GM18861 (cell line): ENCODE measurements at regions not wholly inside any gene's neighbourhood (a gene's known extent, or its start where the extent isn't known, plus 50 kb on each side); places are given as distances from the start of the nearest gene placed in this dataset.
"Not testable (repeated sequence)": the region's sequence is repeated elsewhere in the genome, so short reads cannot be mapped to it uniquely, and the experiment has no call there.

ENCODE experiments used
- ATAC-seq: cut with Tn5 transposase; IDR thresholded peaks from one replicate; pipeline ENCODE4 v1.9.1; 2021; ENCODE audit not compliant: unreplicated experiment

DNA sequence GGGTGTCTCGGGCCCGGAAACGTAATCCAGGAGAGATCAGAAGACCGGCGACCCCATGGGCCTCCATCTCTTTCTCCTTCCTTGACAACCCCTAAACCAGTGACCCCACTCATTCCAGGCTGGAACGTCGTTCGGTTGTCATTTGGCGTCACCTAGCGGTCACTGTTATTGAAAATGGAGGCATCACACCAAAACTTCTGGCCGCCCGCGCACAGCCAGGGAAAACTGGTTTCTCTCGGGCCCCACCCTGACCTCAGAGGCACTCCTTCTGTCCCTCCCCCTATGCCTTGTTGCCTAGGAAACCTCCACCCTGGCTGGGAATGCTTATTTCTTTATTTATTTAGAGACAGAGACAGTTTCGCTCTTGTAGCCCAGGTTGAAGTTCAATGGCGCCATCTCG, 2327.3 kb upstream of the TPTE start:
- ATAC-seq, result peak; percentile 50

DNA sequence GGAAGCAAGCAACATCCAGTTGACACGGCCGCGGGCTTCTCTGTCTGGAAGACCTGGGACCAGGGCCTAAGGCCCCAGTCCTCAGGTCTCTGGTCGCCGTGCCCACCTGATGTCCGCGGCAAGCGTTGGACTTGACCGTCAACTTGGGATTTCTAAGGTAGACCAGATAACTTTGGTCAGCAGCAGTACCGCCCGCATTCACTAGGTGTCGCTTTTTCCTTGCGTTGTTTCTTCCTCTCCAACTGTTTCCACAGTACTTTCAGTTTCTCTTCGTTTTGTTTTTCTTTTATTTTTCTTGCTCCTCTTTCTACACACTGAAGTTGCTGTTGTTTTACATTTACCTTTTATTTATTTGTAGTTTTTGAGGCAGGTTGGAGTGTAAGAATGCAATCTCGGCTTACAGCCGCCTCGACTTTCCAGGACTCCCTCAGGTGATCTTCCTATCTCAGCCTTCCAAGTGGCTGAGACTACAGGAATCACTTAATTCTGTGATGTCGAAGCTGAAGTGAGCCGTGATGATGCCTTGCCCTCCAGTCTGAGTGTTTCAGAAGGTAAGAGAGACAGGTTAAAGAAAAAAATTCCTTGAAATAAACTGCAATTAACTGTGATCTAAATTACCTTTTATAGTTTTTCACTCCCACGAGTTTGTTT, 2323.9 kb upstream of the TPTE start:
- peak; percentile 59 for ATAC-seq

DNA sequence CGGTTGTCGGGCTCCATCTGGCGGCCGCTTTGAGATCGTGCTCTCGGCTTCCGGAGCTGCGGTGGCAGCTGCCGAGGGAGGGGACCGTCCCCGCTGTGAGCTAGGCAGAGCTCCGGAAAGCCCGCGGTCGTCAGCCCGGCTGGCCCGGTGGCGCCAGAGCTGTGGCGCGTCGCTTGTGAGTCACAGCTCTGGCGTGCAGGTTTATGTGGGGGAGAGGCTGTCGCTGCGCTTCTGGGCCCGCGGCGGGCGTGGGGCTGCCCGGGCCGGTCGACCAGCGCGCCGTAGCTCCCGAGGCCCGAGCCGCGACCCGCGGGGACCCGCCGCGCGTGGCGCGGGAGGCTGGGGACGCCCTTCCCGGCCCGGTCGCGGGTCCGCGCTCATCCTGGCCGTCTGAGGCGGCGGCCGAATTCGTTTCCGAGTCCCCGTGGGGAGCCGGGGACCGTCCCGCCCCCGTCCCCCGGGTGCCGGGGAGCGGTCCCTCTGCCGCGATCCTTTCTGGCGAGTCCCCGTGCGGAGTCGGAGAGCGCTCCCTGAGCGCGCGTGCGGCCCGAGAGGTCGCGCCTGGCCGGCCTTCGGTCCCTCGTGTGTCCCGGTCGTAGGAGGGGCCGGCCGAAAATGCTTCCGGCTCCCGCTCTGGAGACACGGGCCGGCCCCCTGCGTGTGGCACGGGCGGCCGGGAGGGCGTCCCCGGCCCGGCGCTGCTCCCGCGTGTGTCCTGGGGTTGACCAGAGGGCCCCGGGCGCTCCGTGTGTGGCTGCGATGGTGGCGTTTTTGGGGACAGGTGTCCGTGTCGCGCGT, 2316.1 kb upstream of the TPTE start:
- ATAC-seq, result not testable (repeated sequence)

DNA sequence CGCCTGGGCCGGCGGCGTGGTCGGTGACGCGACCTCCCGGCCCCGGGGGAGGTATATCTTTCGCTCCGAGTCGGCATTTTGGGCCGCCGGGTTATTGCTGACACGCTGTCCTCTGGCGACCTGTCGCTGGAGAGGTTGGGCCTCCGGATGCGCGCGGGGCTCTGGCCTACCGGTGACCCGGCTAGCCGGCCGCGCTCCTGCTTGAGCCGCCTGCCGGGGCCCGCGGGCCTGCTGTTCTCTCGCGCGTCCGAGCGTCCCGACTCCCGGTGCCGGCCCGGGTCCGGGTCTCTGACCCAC, 2315.5 kb upstream of the TPTE start:
- ATAC-seq, result not testable (repeated sequence)

DNA sequence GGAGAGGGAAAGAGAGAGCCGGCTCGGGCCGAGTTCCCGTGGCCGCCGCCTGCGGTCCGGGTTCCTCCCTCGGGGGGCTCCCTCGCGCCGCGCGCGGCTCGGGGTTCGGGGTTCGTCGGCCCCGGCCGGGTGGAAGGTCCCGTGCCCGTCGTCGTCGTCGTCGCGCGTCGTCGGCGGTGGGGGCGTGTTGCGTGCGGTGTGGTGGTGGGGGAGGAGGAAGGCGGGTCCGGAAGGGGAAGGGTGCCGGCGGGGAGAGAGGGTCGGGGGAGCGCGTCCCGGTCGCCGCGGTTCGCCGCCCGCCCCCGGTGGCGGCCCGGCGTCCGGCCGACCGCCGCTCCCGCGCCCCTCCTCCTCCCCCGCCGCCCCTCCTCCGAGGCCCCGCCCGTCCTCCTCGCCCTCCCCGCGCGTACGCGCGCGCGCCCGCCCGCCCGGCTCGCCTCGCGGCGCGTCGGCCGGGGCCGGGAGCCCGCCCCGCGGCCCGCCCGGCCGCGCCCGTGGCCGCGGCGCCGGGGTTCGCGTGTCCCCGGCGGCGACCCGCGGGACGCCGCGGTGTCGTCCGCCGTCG, 2308.3 kb upstream of the TPTE start:
- not testable (repeated sequence) for ATAC-seq

DNA sequence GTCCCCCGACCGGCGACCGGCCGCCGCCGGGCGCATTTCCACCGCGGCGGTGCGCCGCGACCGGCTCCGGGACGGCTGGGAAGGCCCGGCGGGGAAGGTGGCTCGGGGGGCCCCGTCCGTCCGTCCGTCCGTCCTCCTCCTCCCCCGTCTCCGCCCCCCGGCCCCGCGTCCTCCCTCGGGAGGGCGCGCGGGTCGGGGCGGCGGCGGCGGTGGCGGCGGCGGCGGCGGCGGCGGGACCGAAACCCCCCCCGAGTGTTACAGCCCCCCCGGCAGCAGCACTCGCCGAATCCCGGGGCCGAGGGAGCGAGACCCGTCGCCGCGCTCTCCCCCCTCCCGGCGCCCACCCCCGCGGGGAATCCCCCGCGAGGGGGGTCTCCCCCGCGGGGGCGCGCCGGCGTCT, 2306.8 kb upstream of the TPTE start:
- not testable (repeated sequence) for ATAC-seq

DNA sequence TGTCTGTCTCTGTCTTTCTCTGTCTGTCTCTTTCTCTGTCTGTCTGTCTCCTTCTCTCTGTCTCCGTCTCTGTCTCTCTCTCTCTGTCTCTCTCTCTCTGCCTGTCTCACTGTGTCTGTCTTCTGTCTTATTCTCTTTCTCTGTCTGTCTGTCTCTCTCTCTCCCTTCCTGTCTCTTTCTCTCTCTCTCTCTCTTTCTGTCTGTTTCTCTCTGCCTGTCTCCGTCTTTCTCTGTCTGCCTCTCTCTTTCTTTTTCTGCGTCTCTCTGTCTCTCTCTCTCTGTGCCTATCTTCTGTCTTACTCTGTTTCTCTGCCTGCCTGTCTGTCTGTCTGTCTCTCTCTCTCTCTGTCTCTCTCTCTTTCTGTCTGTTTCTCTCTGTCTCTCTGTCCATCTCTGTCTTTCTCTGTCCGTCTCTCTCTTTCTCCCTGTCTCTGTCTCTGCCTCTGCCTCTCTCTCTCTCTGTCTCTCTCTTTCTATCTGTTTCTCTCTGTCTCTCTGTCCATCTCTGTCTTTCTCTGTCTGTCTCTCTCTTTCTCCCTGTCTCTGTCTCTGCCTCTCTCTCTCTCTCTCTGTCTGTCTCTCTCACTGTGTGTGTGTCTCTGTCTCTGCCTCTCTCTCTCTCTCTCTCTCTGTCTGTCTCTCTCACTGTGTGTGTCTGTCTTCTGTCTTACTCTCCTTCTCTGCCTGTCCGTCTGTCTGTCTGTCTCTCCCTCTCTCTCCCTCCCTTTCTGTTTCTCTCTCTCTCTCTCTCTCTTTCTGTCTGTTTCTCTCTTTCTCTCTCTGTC, 2291.8 kb upstream of the TPTE start:
- ATAC-seq, result peak; percentile 11

DNA sequence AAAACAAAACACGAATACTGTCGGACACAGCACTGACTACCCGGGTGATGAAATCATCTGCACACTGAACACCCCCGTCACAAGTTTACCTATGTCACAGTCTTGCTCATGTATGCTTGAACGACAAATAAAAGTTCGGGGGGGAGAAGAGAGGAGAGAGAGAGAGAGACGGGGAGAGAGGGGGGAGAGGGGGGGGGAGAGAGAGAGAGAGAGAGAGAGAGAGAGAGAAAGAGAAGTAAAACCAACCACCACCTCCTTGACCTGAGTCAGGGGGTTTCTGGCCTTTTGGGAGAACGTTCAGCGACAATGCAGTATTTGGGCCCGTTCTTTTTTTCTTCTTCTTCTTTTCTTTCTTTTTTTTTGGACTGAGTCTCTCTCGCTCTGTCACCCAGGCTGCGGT, 2290.1 kb upstream of the TPTE start:
- ATAC-seq, result not testable (repeated sequence)

DNA sequence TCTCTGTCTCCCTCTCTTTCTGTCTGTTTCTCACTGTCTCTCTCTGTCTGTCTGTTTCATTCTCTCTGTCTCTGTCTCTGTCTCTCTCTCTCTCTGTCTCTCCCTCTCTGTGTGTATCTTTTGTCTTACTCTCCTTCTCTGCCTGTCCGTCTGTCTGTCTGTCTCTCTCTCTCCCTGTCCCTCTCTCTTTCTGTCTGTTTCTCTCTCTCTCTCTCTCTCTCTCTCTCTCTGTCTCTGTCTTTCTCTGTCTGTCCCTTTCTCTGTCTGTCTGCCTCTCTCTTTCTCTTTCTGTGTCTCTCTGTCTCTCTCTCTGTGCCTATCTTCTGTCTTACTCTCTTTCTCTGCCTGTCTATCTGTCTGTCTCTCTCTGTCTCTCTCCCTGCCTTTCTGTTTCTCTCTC, 2288.4 kb upstream of the TPTE start:
- not testable (repeated sequence) for ATAC-seq

DNA sequence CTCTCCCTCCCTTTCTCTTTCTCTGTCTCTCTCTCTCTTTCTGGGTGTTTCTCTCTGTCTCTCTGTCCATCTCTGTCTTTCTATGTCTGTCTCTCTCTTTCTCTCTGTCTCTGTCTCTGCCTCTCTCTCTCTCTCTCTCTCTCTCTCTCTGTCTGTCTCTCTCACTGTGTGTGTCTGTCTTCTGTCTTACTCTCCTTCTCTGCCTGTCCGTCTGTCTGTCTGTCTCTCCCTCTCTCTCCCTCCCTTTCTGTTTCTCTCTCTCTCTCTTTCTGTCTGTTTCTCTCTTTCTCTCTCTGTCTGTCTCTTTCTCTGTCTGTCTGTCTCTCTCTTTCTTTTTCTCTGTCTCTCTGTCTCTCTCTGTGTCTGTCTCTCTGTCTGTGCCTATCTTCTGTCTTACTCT, 2287.3 kb upstream of the TPTE start:
- ATAC-seq, result not testable (repeated sequence)

DNA sequence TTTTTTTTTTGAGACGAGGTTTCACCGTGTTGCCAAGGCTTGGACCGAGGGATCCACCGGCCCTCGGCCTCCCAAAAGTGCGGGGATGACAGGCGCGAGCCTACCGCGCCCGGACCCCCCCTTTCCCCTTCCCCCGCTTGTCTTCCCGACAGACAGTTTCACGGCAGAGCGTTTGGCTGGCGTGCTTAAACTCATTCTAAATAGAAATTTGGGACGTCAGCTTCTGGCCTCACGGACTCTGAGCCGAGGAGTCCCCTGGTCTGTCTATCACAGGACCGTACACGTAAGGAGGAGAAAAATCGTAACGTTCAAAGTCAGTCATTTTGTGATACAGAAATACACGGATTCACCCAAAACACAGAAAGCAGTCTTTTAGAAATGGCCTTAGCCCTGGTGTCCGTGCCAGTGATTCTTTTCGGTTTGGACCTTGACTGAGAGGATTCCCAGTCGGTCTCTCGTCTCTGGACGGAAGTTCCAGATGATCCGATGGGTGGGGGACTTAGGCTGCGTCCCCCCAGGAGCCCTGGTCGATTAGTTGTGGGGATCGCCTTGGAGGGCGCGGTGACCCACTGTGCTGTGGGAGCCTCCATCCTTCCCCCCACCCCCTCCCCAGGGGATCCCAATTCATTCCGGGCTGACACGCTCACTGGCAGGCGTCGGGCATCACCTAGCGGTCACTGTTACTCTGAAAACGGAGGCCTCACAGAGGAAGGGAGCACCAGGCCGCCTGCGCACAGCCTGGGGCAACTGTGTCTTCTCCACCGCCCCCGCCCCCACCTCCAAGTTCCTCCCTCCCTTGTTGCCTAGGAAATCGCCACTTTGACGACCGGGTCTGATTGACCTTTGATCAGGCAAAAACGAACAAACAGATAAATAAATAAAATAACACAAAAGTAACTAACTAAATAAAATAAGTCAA, 2276.4 kb upstream of the TPTE start:
- peak; percentile 38 for ATAC-seq

DNA sequence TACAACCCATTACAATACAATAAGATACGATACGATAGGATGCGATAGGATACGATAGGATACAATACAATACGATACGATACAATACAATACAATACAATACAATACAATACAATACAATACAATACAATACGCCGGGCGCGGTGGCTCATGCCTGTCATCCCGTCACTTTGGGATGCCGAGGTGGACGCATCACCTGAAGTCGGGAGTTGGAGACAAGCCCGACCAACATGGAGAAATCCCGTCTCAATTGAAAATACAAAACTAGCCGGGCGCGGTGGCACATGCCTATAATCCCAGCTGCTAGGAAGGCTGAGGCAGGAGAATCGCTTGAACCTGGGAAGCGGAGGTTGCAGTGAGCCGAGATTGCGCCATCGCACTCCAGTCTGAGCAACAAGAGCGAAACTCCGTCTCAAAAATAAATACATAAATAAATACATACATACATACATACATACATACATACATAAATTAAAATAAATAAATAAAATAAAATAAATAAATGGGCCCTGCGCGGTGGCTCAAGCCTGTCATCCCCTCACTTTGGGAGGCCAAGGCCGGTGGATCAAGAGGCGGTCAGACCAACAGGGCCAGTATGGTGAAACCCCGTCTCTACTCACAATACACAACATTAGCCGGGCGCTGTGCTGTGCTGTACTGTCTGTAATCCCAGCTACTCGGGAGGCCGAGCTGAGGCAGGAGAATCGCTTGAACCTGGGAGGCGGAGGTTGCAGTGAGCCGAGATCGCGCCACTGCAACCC, 2275.6 kb upstream of the TPTE start:
- peak; percentile 65 for ATAC-seq

DNA sequence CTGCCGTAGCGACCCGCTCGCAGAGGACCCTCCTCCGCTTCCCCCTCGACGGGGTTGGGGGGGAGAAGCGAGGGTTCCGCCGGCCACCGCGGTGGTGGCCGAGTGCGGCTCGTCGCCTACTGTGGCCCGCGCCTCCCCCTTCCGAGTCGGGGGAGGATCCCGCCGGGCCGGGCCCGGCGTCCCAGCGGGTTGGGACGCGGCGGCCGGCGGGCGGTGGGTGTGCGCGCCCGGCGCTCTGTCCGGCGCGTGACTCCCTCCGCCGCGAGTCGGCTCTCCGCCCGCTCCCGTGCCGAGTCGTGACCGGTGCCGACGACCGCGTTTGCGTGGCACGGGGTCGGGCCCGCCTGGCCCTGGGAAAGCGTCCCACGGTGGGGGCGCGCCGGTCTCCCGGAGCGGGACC, 2269.7 kb upstream of the TPTE start:
- peak; percentile 51 for ATAC-seq

DNA sequence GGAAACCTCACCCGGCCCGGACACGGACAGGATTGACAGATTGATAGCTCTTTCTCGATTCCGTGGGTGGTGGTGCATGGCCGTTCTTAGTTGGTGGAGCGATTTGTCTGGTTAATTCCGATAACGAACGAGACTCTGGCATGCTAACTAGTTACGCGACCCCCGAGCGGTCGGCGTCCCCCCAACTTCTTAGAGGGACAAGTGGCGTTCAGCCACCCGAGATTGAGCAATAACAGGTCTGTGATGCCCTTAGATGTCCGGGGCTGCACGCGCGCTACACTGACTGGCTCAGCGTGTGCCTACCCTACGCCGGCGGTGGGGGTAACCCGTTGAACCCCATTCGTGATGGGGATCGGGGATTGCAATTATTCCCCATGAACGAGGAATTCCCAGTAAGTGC, 2266.3 kb upstream of the TPTE start:
- ATAC-seq, result not testable (repeated sequence)

DNA sequence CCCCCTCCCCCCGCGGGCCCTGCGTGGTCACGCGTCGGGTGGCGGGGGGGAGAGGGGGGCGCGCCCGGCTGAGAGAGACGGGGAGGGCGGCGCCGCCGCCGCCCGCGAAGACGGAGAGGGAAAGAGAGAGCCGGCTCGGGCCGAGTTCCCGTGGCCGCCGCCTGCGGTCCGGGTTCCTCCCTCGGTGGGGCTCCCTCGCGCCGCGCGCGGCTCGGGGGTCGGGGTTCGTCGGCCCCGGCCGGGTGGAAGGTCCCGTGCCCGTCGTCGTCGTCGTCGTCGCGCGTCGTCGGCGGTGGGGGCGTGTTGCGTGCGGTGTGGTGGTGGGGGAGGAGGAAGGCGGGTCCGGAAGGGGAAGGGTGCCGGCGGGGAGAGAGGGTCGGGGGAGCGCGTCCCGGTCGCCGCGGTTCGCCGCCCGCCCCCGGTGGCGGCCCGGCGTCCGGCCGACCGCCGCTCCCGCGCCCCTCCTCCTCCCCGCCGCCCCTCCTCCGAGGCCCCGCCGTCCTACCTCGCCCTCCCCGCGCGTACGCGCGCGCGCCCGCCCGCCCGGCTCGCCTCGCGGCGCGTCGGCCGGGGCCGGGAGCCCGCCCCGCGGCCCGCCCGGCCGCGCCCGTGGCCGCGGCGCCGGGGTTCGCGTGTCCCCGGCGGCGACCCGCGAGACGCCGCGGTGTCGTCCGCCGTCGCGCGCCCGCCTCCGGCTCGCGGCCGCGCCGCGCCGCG, 2264.1 kb upstream of the TPTE start:
- not testable (repeated sequence) for ATAC-seq

DNA sequence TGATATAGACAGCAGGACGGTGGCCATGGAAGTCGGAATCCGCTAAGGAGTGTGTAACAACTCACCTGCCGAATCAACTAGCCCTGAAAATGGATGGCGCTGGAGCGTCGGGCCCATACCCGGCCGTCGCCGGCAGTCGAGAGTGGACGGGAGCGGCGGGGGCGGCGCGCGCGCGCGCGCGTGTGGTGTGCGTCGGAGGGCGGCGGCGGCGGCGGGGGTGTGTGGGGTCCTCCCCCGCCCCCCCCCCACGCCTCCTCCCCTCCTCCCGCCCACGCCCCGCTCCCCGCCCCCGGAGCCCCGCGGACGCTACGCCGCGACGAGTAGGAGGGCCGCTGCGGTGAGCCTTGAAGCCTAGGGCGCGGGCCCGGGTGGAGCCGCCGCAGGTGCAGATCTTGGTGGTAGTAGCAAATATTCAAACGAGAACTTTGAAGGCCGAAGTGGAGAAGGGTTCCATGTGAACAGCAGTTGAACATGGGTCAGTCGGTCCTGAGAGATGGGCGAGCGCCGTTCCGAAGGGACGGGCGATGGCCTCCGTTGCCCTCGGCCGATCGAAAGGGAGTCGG, 2261.2 kb upstream of the TPTE start:
- ATAC-seq, result not testable (repeated sequence)
